Uterus (tissue), 3 donors: ENCODE measurements at regions not wholly inside any gene's neighbourhood (a gene's known extent, or its start where the extent isn't known, plus 50 kb on each side); places are given as distances from the start of the nearest gene placed in this dataset.

Source experiments
- DNase-seq, 2 donors: peaks; one replicate each; pipeline ENCODE4 v3.0.0-alpha.2; 2019 to 2020
- H3K27ac ChIP-seq, 2 donors: fragments of 200-600 bp; sonication (generic); 1 replicate in 1 of 2; 2 replicates in 1 of 2; pipeline ENCODE4 v1.5.1; 2016 to 2018
- H3K27me3 ChIP-seq, 2 donors: fragments of 200-600 bp; sonication (generic); one replicate each; pipeline ENCODE4 v1.5.1; 2018 to 2019; ENCODE audit warnings: control low read depth in 1 of 2
- H3K36me3 ChIP-seq, 2 donors: fragments of 200-600 bp; sonication (generic); one replicate each; pipeline ENCODE4 v1.5.1; 2019; ENCODE audit warnings: control low read depth in 1 of 2
- H3K4me1 ChIP-seq, 2 donors: fragments of 200-600 bp; sonication (generic); one replicate each; pipeline ENCODE4 v1.5.1; 2018 to 2019; ENCODE audit warnings: control low read depth in 1 of 2
- H3K4me3 ChIP-seq, 2 donors: fragments of 200-600 bp; sonication (generic); 1 replicate in 1 of 2; 2 replicates in 1 of 2; pipeline ENCODE4 v1.5.1; 2018 to 2019; ENCODE audit warnings: mild to moderate bottlenecking in 1 of 2
- H3K9me3 ChIP-seq, 2 donors: fragments of 200-600 bp; sonication (generic); one replicate each; pipeline ENCODE4 v1.5.1; 2019; ENCODE audit warnings: control low read depth in 1 of 2
- CTCF ChIP-seq, 4 experiments: fragments of 200-600 bp in 2 of 4; fragments of 450-650 bp in 2 of 4; sonication (generic) in 2 of 4; IDR thresholded peaks; one replicate each; pipeline ENCODE4 v1.5.1; 2016 to 2019; ENCODE audit warnings: antibody characterized with exemption in 4 of 4, mild to moderate bottlenecking in 2 of 4, moderate library complexity in 1 of 4
- POLR2A ChIP-seq, 2 donors: fragments of 450-650 bp; IDR thresholded peaks; one replicate each; pipeline ENCODE4 v1.6.1; 2016; ENCODE audit warnings: antibody characterized with exemption in 2 of 2, mild to moderate bottlenecking in 1 of 2, moderate library complexity in 1 of 2
- intact Hi-C: fragments of 100-400 bp; cut with DNase I; formaldehyde crosslinking; loops from one replicate; pipeline ENCODE4 v1.15.1; 2023; ENCODE audit warnings: low total_unique reads
- donor health status: DM: yes; HTN: yes; CAD: no.

- Histone ChIP-seq H3K4me3 (no peak overlapping the region), H3K27ac (no peak overlapping the region), H3K27me3 (no peaks in the 10 kb centered on the region), H3K4me1 (no peaks in the 10 kb centered on the region), H3K36me3 (no peaks in the 10 kb centered on the region), H3K9me3 (no peaks in the 10 kb centered on the region)
- intact Hi-C loops, result no loop called here
- no peak for DNase-seq
- TF ChIP-seq POLR2A (IDR thresholded peaks at IDR 0.05) (no peak), CTCF (IDR thresholded peaks at IDR 0.05) (no peak)
Observed at GRCh38 chr16:52707676-52708337, 160.9 kb upstream of the TOX3 start.

GRCh38 chr16:52705122-52705521 lies 158.2 kb upstream of the TOX3 start:
- Histone ChIP-seq H3K9me3 (no peaks in the 10 kb centered on the region), H3K4me3 (no peak overlapping the region), H3K4me1 (no peaks in the 10 kb centered on the region), H3K27me3 (no peaks in the 10 kb centered on the region), H3K36me3 (no peaks in the 10 kb centered on the region), H3K27ac (no peak overlapping the region)
- TF ChIP-seq POLR2A (IDR thresholded peaks at IDR 0.05), result no peak
- no peak for TF ChIP-seq CTCF (IDR thresholded peaks at IDR 0.05)
- intact Hi-C loops, result no loop called here
- no peak for DNase-seq

- Histone ChIP-seq H3K27ac (no peak overlapping the region), H3K9me3 (no peaks in the 10 kb centered on the region), H3K4me1 (no peaks in the 10 kb centered on the region), H3K4me3 (no peak overlapping the region), H3K27me3 (no peaks in the 10 kb centered on the region), H3K36me3 (no peaks in the 10 kb centered on the region)
- intact Hi-C loops, result no loop called here
- TF ChIP-seq POLR2A (IDR thresholded peaks at IDR 0.05) (no peak), CTCF (IDR thresholded peaks at IDR 0.05) (no peak)
- DNase-seq, result no peak
Observed at GRCh38 chr16:52697971-52698370, 151.0 kb upstream of the TOX3 start.

GRCh38 chr16:52696126-52696525 lies 149.2 kb upstream of the TOX3 start:
- no peaks in the 10 kb centered on the region for H3K27me3 ChIP-seq
- H3K9me3 ChIP-seq, result peaks cover 0 to under 1% of the 10 kb centered on the region in 2 donors
- H3K27ac ChIP-seq, result no peak overlapping the region
- H3K36me3 ChIP-seq, result no peaks in the 10 kb centered on the region
- no peaks in the 10 kb centered on the region for H3K4me1 ChIP-seq
- intact Hi-C loops, result no loop called here
- TF ChIP-seq POLR2A (IDR thresholded peaks at IDR 0.05), result no peak
- no peak for TF ChIP-seq CTCF (IDR thresholded peaks at IDR 0.05)
- no peak overlapping the region for H3K4me3 ChIP-seq
- DNase-seq, result no peak

- no peak overlapping the region for H3K27ac ChIP-seq
- no peak for TF ChIP-seq POLR2A (IDR thresholded peaks at IDR 0.05)
- TF ChIP-seq CTCF (IDR thresholded peaks at IDR 0.05), result no peak
- no peaks in the 10 kb centered on the region for H3K4me1 ChIP-seq
- no peak overlapping the region for H3K4me3 ChIP-seq
- peaks cover 2 to 4% of the 10 kb centered on the region in 2 donors for H3K9me3 ChIP-seq
- no peaks in the 10 kb centered on the region for H3K27me3 ChIP-seq
- no peaks in the 10 kb centered on the region for H3K36me3 ChIP-seq
- no peak for DNase-seq
- intact Hi-C loops, result no loop called here
Observed at GRCh38 chr16:52690468-52690867, 143.5 kb upstream of the TOX3 start.
